Loucy (cell line): ENCODE measurements at regions not wholly inside any gene's neighbourhood (a gene's known extent, or its start where the extent isn't known, plus 50 kb on each side); places are given as distances from the start of the nearest gene placed in this dataset.

Source experiments
- H2AFZ ChIP-seq: fragments of 200-600 bp; sonication (generic); 2 replicates; pipeline ENCODE4 v1.6.0; 2016; ENCODE audit warnings: antibody characterized with exemption, mild to moderate bottlenecking, low read length, moderate library complexity
- H3F3A ChIP-seq: fragments of 200-600 bp; 2 replicates; pipeline ENCODE4 v1.6.0; 2016; ENCODE audit warnings: antibody characterized with exemption, low read depth, mild to moderate bottlenecking
- H3K27me3 ChIP-seq: fragments of 200-600 bp; sonication (generic); 2 replicates; pipeline ENCODE4 v1.6.1; 2014; ENCODE audit warnings: low read length, mild to moderate bottlenecking; ENCODE audit not compliant: insufficient read depth, poor library complexity, severe bottlenecking
- H3K36me3 ChIP-seq: fragments of 200-600 bp; sonication (generic); 2 replicates; pipeline ENCODE4 v1.6.1; 2016; ENCODE audit warnings: low read length; ENCODE audit not compliant: insufficient read depth
- H3K4me1 ChIP-seq: fragments of 200-600 bp; sonication (generic); 2 replicates; pipeline ENCODE4 v1.5.1; 2014; ENCODE audit warnings: low read length, mild to moderate bottlenecking; ENCODE audit not compliant: insufficient read depth, poor library complexity, severe bottlenecking
- H3K4me2 ChIP-seq: fragments of 200-600 bp; sonication (generic); 2 replicates; pipeline ENCODE4 v1.6.0; 2014; ENCODE audit warnings: antibody characterized with exemption, low read length, low read depth, mild to moderate bottlenecking; ENCODE audit not compliant: poor library complexity, severe bottlenecking
- H3K4me3 ChIP-seq: fragments of 200-600 bp; sonication (generic); 2 replicates; pipeline ENCODE4 v1.5.1; 2014; ENCODE audit warnings: low read length, mild to moderate bottlenecking, mixed read lengths; ENCODE audit not compliant: poor library complexity, severe bottlenecking
- H3K79me2 ChIP-seq: fragments of 200-600 bp; sonication (generic); 2 replicates; pipeline ENCODE4 v1.6.1; 2014; ENCODE audit warnings: low read length; ENCODE audit not compliant: insufficient read depth
- H3K9ac ChIP-seq: fragments of 200-600 bp; sonication (generic); 2 replicates; pipeline ENCODE4 v1.6.0; 2014; ENCODE audit warnings: mild to moderate bottlenecking, low read depth, low read length, moderate library complexity; ENCODE audit not compliant: poor library complexity, severe bottlenecking
- H3K9me2 ChIP-seq: fragments of 200-600 bp; sonication (generic); replicated peaks from 2 replicates; pipeline ENCODE4 v1.6.1; 2016; ENCODE audit warnings: low read depth, low read length, mixed read lengths
- H3K9me3 ChIP-seq: fragments of 200-600 bp; sonication (generic); 2 replicates; pipeline ENCODE4 v1.6.1; 2014; ENCODE audit warnings: mild to moderate bottlenecking, antibody characterized with exemption, low read length, low read depth; ENCODE audit not compliant: insufficient read depth
- H4K20me1 ChIP-seq: fragments of 200-600 bp; sonication (generic); 2 replicates; pipeline ENCODE4 v1.6.0; 2014; ENCODE audit warnings: antibody characterized with exemption, low read length, mild to moderate bottlenecking; ENCODE audit not compliant: insufficient read depth, poor library complexity, severe bottlenecking
- CTCF ChIP-seq: fragments of 200-600 bp; sonication (generic); conservative IDR thresholded peaks from 2 replicates; pipeline ENCODE4 v1.5.1; 2014; ENCODE audit warnings: mild to moderate bottlenecking, antibody characterized with exemption, low read length
- EZH2phosphoT487 ChIP-seq: fragments of 200-600 bp; IDR thresholded peaks from 2 replicates; pipeline ENCODE4 v1.6.1; 2018; ENCODE audit warnings: antibody characterized with exemption, mild to moderate bottlenecking, moderate library complexity, borderline replicate concordance

- TF ChIP-seq CTCF (no peak), EZH2phosphoT487 (no peak)
Observed at GRCh38 chr5:159527546-159528254, 197.4 kb upstream of the IL12B start.

GRCh38 chr5:159531554-159532105 lies 201.3 kb upstream of the IL12B start:
- H3K36me3 ChIP-seq, result no peaks in the 10 kb centered on the region
- TF ChIP-seq CTCF (peak; percentile 23; the same call in 1 of the 2 replicates), EZH2phosphoT487 (no peak)

More at GRCh38 chr5:159527546-159528254, 197.4 kb upstream of the IL12B start:
- H3K79me2 ChIP-seq, result no peaks in the 10 kb centered on the region
- H3K36me3 ChIP-seq, result no peaks in the 10 kb centered on the region
- H3K27me3 ChIP-seq, result no peaks in the 10 kb centered on the region
- no peaks in the 10 kb centered on the region for H3K4me1 ChIP-seq
- no peak overlapping the region for H2AFZ ChIP-seq
- H3K9me2 ChIP-seq, result no peaks in the 10 kb centered on the region
- H3K4me2 ChIP-seq, result no peak overlapping the region
- H4K20me1 ChIP-seq, result no peaks in the 10 kb centered on the region
- H3K4me3 ChIP-seq, result no peak overlapping the region
- H3F3A ChIP-seq, result no peaks in the 10 kb centered on the region
- no peak overlapping the region for H3K9ac ChIP-seq
- no peaks in the 10 kb centered on the region for H3K9me3 ChIP-seq

GRCh38 chr5:159533197-159533596 lies 202.9 kb upstream of the IL12B start:
- no peak overlapping the region for H3K4me2 ChIP-seq

More at GRCh38 chr5:159531554-159532105, 201.3 kb upstream of the IL12B start:
- Histone ChIP-seq H3K79me2 (no peaks in the 10 kb centered on the region), H2AFZ (no peak overlapping the region), H3K4me1 (no peaks in the 10 kb centered on the region), H3F3A (no peaks in the 10 kb centered on the region), H3K9ac (no peak overlapping the region), H4K20me1 (no peaks in the 10 kb centered on the region), H3K9me3 (no peaks in the 10 kb centered on the region), H3K9me2 (no peaks in the 10 kb centered on the region), H3K27me3 (no peaks in the 10 kb centered on the region), H3K4me2 (no peak overlapping the region), H3K4me3 (no peak overlapping the region)

More at GRCh38 chr5:159533197-159533596, 202.9 kb upstream of the IL12B start:
- Histone ChIP-seq H2AFZ (no peak overlapping the region), H3F3A (no peaks in the 10 kb centered on the region), H3K79me2 (no peaks in the 10 kb centered on the region), H3K27me3 (no peaks in the 10 kb centered on the region), H3K9ac (no peak overlapping the region), H3K4me1 (no peaks in the 10 kb centered on the region), H3K4me3 (no peak overlapping the region), H3K9me3 (no peaks in the 10 kb centered on the region), H3K9me2 (no peaks in the 10 kb centered on the region), H4K20me1 (no peaks in the 10 kb centered on the region), H3K36me3 (no peaks in the 10 kb centered on the region)
- TF ChIP-seq EZH2phosphoT487, result no peak
- TF ChIP-seq CTCF, result no peak
